H1 (cell line): ENCODE measurements at regions not wholly inside any gene's neighbourhood (a gene's known extent, or its start where the extent isn't known, plus 50 kb on each side); places are given as distances from the start of the nearest gene placed in this dataset.

Source experiments
- CTCF ChIA-PET: fragments of 300-600 bp; sonication (Branson Sonifier 250); formaldehyde crosslinking; loops from one replicate; lab custom pipeline; 2021; ENCODE audit not compliant: partially characterized antibody; lab: Charles Lee
- POLR2A ChIA-PET: fragments of 300-600 bp; sonication (Branson Sonifier 250); formaldehyde crosslinking; loops from one replicate; lab custom pipeline; 2021; ENCODE audit warnings: inconsistent platforms; ENCODE audit not compliant: partially characterized antibody; lab: Charles Lee
- DNase-seq, 2 experiments: peaks; one replicate each; pipeline versions ENCODE4 v3.0.0 to v3.0.0-alpha.2; 2010 to 2022; ENCODE audit warnings: low spot score in 2 of 2, low read depth in 1 of 2, mixed read lengths in 1 of 2
- FAIRE-seq: peaks from 2 replicates; lab custom pipeline; 2011; peaks lifted over from hg19 to GRCh38; lab: Jason Lieb, UNC
- H2AFZ ChIP-seq: 2 replicates; pipeline ENCODE4 v1.8.1; 2012; ENCODE audit warnings: low read length, inconsistent platforms
- H2AK5ac ChIP-seq: 2 replicates; pipeline ENCODE4 v1.6.1; 2013; ENCODE audit warnings: low read depth, low read length
- H2BK120ac ChIP-seq: replicated peaks from 2 replicates; pipeline ENCODE3; 2013; ENCODE audit warnings: low read depth, low read length, inconsistent platforms
- H2BK12ac ChIP-seq: 2 replicates; pipeline ENCODE4 v1.6.1; 2013; ENCODE audit warnings: low read depth, low read length
- H2BK15ac ChIP-seq: 2 replicates; pipeline ENCODE4 v1.6.1; 2013; ENCODE audit warnings: low read length
- H2BK20ac ChIP-seq: 2 replicates; pipeline ENCODE4 v1.6.1; 2013; ENCODE audit warnings: low read length
- H2BK5ac ChIP-seq: 2 replicates; pipeline ENCODE4 v1.6.1; 2013; ENCODE audit warnings: low read depth, low read length
- H3K14ac ChIP-seq: 2 replicates; pipeline ENCODE4 v1.6.1; 2013; ENCODE audit warnings: inconsistent platforms; ENCODE audit not compliant: insufficient read length
- H3K18ac ChIP-seq: 2 replicates; pipeline ENCODE4 v1.6.1; 2013; ENCODE audit warnings: low read length; ENCODE audit errors: extremely low read depth
- H3K23ac ChIP-seq: 2 replicates; pipeline ENCODE4 v1.6.1; 2013; ENCODE audit warnings: inconsistent platforms; ENCODE audit not compliant: insufficient read length
- H3K23me2 ChIP-seq: 2 replicates; pipeline ENCODE4 v1.6.1; 2013; ENCODE audit warnings: low read depth, low read length
- H3K27ac ChIP-seq: 2 replicates; pipeline ENCODE4 v1.6.1; 2011; ENCODE audit warnings: low read depth, low read length, inconsistent platforms
- H3K27me3 ChIP-seq, 4 experiments: replicated peaks in 1 of 4; 1 replicate in 1 of 4; 2 replicates in 3 of 4; pipeline versions ENCODE4 v1.6.1 to v1.8.1; 2011 to 2013; ENCODE audit warnings: low read length in 3 of 4, mild to moderate bottlenecking in 3 of 4, inconsistent platforms in 2 of 4, mixed read lengths in 2 of 4, moderate library complexity in 1 of 4; ENCODE audit not compliant: control insufficient read depth in 3 of 4, insufficient read depth in 3 of 4; ENCODE audit errors: extremely low read depth in 1 of 4
- H3K36me3 ChIP-seq, 4 experiments: 2 replicates each; pipeline versions ENCODE4 v1.6.1 to v1.8.1; 2011 to 2013; ENCODE audit warnings: mild to moderate bottlenecking in 4 of 4, low read length in 3 of 4, moderate library complexity in 2 of 4, control low read depth in 1 of 4, inconsistent platforms in 1 of 4; ENCODE audit not compliant: insufficient read depth in 4 of 4, control insufficient read depth in 2 of 4
- H3K4ac ChIP-seq: replicated peaks from 2 replicates; pipeline ENCODE3; 2013; ENCODE audit warnings: low read length, low read depth, mixed read lengths, inconsistent platforms; ENCODE audit not compliant: insufficient read length
- H3K4me1 ChIP-seq, 4 experiments: replicated peaks in 1 of 4; 1 replicate in 1 of 4; 2 replicates in 3 of 4; pipeline versions ENCODE4 v1.6.1 to v1.8.1; 2011 to 2013; ENCODE audit warnings: low read length in 3 of 4, inconsistent platforms in 2 of 4, mixed read lengths in 1 of 4; ENCODE audit not compliant: insufficient read depth in 4 of 4, control insufficient read depth in 3 of 4
- H3K4me2 ChIP-seq, 2 experiments: 2 replicates each; pipeline versions ENCODE4 v1.6.1 to v1.8.1; 2011 to 2013; ENCODE audit warnings: low read depth in 2 of 2, low read length in 2 of 2, control low read depth in 1 of 2, inconsistent platforms in 1 of 2, mild to moderate bottlenecking in 1 of 2; ENCODE audit not compliant: insufficient read depth in 1 of 2
- H3K4me3 ChIP-seq, 4 experiments: fragments of 200-600, 300-600 bp in 1 of 4; sonication (generic), shearing (Covaris generic), sonication (Bioruptor Twin) in 1 of 4; 2 replicates each; pipeline versions ENCODE4 v1.5.1 to v1.8.1; 2011 to 2016; ENCODE audit warnings: low read length in 4 of 4, low read depth in 3 of 4, control low read depth in 2 of 4, inconsistent platforms in 2 of 4, mild to moderate bottlenecking in 2 of 4, mixed read lengths in 1 of 4, moderate library complexity in 1 of 4; ENCODE audit not compliant: insufficient read depth in 2 of 4; ENCODE audit errors: extremely low read depth in 1 of 4
- H3K56ac ChIP-seq: replicated peaks from 2 replicates; pipeline ENCODE3; 2013; ENCODE audit warnings: low read depth, mild to moderate bottlenecking, mixed read lengths, low read length, inconsistent platforms; ENCODE audit not compliant: insufficient read length
- H3K79me1 ChIP-seq: 2 replicates; pipeline ENCODE4 v1.6.1; 2013; ENCODE audit warnings: low read depth, low read length, control low read depth
- H3K79me2 ChIP-seq, 2 experiments: 2 replicates each; pipeline versions ENCODE4 v1.6.1 to v1.8.1; 2012 to 2013; ENCODE audit warnings: low read length in 2 of 2, mild to moderate bottlenecking in 2 of 2, inconsistent platforms in 1 of 2; ENCODE audit not compliant: insufficient read depth in 2 of 2, control insufficient read depth in 1 of 2
- H3K9ac ChIP-seq, 4 experiments: replicated peaks in 1 of 4; 1 replicate in 1 of 4; 2 replicates in 3 of 4; pipeline versions ENCODE4 v1.6.1 to v1.8.1; 2011 to 2013; ENCODE audit warnings: low read depth in 3 of 4, low read length in 3 of 4, control low read depth in 2 of 4, mild to moderate bottlenecking in 2 of 4, moderate library complexity in 2 of 4, inconsistent platforms in 1 of 4; ENCODE audit errors: extremely low read depth in 1 of 4
- H3K9me3 ChIP-seq, 2 experiments: 2 replicates each; pipeline versions ENCODE4 v1.6.1 to v1.8.1; 2012 to 2013; ENCODE audit warnings: mild to moderate bottlenecking in 2 of 2, moderate library complexity in 2 of 2, control low read depth in 1 of 2, inconsistent platforms in 1 of 2, low read depth in 1 of 2, low read length in 1 of 2, mixed read lengths in 1 of 2; ENCODE audit not compliant: insufficient read depth in 2 of 2
- H4K20me1 ChIP-seq, 2 experiments: replicated peaks in 1 of 2; 2 replicates each; pipeline versions ENCODE3 to v1.8.1; 2011 to 2013; ENCODE audit warnings: inconsistent platforms in 2 of 2, low read length in 2 of 2, mild to moderate bottlenecking in 1 of 2; ENCODE audit not compliant: insufficient read depth in 2 of 2, control insufficient read depth in 1 of 2
- H4K5ac ChIP-seq: 2 replicates; pipeline ENCODE4 v1.6.1; 2013; ENCODE audit warnings: low read length, low read depth, mixed read lengths, inconsistent platforms; ENCODE audit not compliant: insufficient read length
- H4K8ac ChIP-seq: 2 replicates; pipeline ENCODE4 v1.8.0; 2013; ENCODE audit warnings: mild to moderate bottlenecking, moderate library complexity, low read length, inconsistent platforms; ENCODE audit not compliant: insufficient read depth; ENCODE audit errors: extremely low read depth
- H4K91ac ChIP-seq: replicated peaks from 2 replicates; pipeline ENCODE3; 2013; ENCODE audit warnings: low read length, mixed read lengths, inconsistent platforms; ENCODE audit not compliant: insufficient read length
- BACH1 ChIP-seq: IDR thresholded peaks from 2 replicates; pipeline ENCODE4 v1.6.1; 2012; ENCODE audit warnings: low read length, improper control_type of control experiment
- CHD1 ChIP-seq: IDR thresholded peaks from 2 replicates; pipeline ENCODE4 v1.6.1; 2012; ENCODE audit warnings: low read depth, low read length, improper control_type of control experiment
- CTBP2 ChIP-seq: IDR thresholded peaks from 2 replicates; pipeline ENCODE4 v1.7.0; 2011; ENCODE audit warnings: borderline replicate concordance, mild to moderate bottlenecking, moderate library complexity, mixed read lengths, low read length; ENCODE audit not compliant: insufficient read depth, insufficient read length
- EZH2 ChIP-seq: fragments of 200-600 bp; sonication (generic); IDR thresholded peaks from 2 replicates; pipeline ENCODE4 v1.7.1; 2012; ENCODE audit warnings: low read depth, mild to moderate bottlenecking, moderate library complexity, low read length, inconsistent platforms; ENCODE audit not compliant: severe bottlenecking
- FOSL1 ChIP-seq: IDR thresholded peaks from 2 replicates; pipeline ENCODE4 v1.6.1; 2011; ENCODE audit warnings: mild to moderate bottlenecking, low read depth, low read length, moderate library complexity; ENCODE audit not compliant: insufficient read depth
- GTF2F1 ChIP-seq: IDR thresholded peaks from 2 replicates; pipeline ENCODE4 v1.6.1; 2012; ENCODE audit warnings: low read depth, low read length, improper control_type of control experiment, borderline replicate concordance
- HDAC2 ChIP-seq, 2 experiments: fragments of 300-600 bp in 1 of 2; sonication (generic) in 1 of 2; IDR thresholded peaks; 2 replicates each; pipeline ENCODE4 v1.6.1; 2011 to 2012; ENCODE audit warnings: low read depth in 2 of 2, low read length in 2 of 2, mild to moderate bottlenecking in 2 of 2, moderate library complexity in 2 of 2, borderline replicate concordance in 1 of 2, inconsistent platforms in 1 of 2
- RBBP5 ChIP-seq: IDR thresholded peaks from 2 replicates; pipeline ENCODE4 v1.7.1; 2012; ENCODE audit warnings: low read depth, mild to moderate bottlenecking, inconsistent platforms, low read length, moderate library complexity, borderline replicate concordance
- SIRT6 ChIP-seq: IDR thresholded peaks from one replicate; pipeline ENCODE4 v1.7.1; 2012; ENCODE audit warnings: low read length, inconsistent platforms
- SUZ12 ChIP-seq: fragments of 200-600 bp; sonication (generic); IDR thresholded peaks from 2 replicates; pipeline ENCODE4 v1.6.1; 2012; ENCODE audit warnings: mild to moderate bottlenecking, inconsistent platforms, low read length, moderate library complexity, mixed read lengths
- WGBS, 2 experiments: shearing (Covaris generic) in 1 of 2; methylation state at CpG; one replicate each; pipeline versions ENCODE4 v1.1.6 to v1.1.7; 2013 to 2015; ENCODE audit warnings: low lambda C conversion rate in 2 of 2, mixed read lengths in 2 of 2, inconsistent platforms in 1 of 2, low coverage in 1 of 2, missing lambda C conversion rate in 1 of 2; ENCODE audit not compliant: insufficient replicate concordance in 2 of 2, insufficient coverage in 1 of 2, insufficient read length in 1 of 2; ENCODE audit errors: extremely low coverage in 1 of 2, missing lambda C conversion rate in 1 of 2; 5-methylcytosine and 5-hydroxymethylcytosine counted together
- TF ChIP-seq, protein P1 (sequence below): IDR thresholded peaks from 2 replicates; pipeline ENCODE4 v1.6.1; 2012; ENCODE audit warnings: low read length, inconsistent platforms

DNA sequence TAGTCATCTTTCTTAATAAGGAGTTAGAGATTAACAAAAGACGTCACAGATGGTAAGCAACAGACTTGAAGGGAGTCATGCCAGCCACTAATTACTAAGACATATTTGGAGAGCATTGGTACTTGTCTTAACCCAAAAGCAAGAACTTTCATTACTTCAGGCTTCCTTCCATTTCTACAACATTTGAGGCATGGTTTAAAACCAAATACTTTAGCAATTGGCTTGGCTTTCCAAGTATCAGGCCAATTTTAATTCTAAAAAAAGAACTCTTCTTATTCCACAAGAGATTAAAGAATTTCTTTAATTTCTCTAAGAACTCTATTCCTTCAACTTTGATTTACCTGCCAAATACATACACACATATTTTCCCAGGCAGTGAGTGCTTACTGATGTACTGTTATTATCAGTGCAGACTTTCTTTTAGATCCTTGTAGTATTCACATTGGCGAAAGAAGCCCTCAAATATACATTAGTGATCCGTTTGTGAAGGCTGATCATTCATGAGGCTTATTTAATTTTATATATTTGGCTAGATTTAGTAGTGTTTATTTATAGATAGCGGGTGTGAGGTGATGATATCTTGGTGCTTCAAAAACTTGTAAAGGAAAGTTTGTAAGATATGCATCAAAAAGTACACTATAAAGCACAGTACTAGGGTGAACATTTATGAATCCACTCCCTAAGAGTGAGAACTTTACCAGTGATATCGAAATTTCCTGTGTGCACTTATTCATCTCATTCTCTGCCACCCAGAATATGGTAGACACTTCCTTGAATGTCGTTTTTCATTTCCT lies 229.2 kb downstream of the MFSD1 start:
- no peak overlapping the region for H3K4me2 ChIP-seq
- no peak overlapping the region for H2BK15ac ChIP-seq
- H3K9ac ChIP-seq = no peak overlapping the region
- H3K18ac ChIP-seq = no peak overlapping the region
- H4K5ac ChIP-seq = no peak overlapping the region
- H2AFZ ChIP-seq = no peak overlapping the region
- no peak overlapping the region for H2AK5ac ChIP-seq
- no peak overlapping the region for H2BK120ac ChIP-seq
- no peaks in the 10 kb centered on the region for H3K36me3 ChIP-seq
- 91 to 100% methylated on average over 1 to 6 of the region's 6 CpGs for WGBS, 2 experiments
- CTCF ChIA-PET = no interaction called here
- H3K4me3 ChIP-seq = no peak overlapping the region
- no peak overlapping the region for H3K14ac ChIP-seq
- DNase-seq (no peak), FAIRE-seq (no peak)
- H3K4ac ChIP-seq = no peak overlapping the region
- H3K79me2 ChIP-seq = no peaks in the 10 kb centered on the region
- no peaks in the 10 kb centered on the region for H3K79me1 ChIP-seq
- H3K56ac ChIP-seq = no peak overlapping the region
- POLR2A ChIA-PET = no interaction called here
- no peak overlapping the region for H2BK20ac ChIP-seq
- no peak overlapping the region for H3K27ac ChIP-seq
- no peak overlapping the region for H4K91ac ChIP-seq
- no peaks in the 10 kb centered on the region for H4K20me1 ChIP-seq
- no peaks in the 10 kb centered on the region for H3K23me2 ChIP-seq
- H3K9me3 ChIP-seq = no peaks in the 10 kb centered on the region
- H2BK12ac ChIP-seq = no peak overlapping the region
- no peaks in the 10 kb centered on the region for H3K27me3 ChIP-seq
- no peak overlapping the region for H2BK5ac ChIP-seq
- H4K8ac ChIP-seq = no peak overlapping the region
- H3K4me1 ChIP-seq = no peaks in the 10 kb centered on the region
- no peak overlapping the region for H3K23ac ChIP-seq
- TF ChIP-seq HDAC2 (IDR thresholded peaks at IDR 0.05; ENCODE audit: borderline replicate concordance in 1 of 2, low read depth in 2 of 2, low read length in 2 of 2) (no peak), RBBP5 (no peak), SUZ12 (no peak), FOSL1 (no peak), CTBP2 (no peak), CHD1 (no peak), SIRT6 (no peak), BACH1 (no peak), GTF2F1 (no peak), EZH2 (no peak)
- TF ChIP-seq, protein P1, sequence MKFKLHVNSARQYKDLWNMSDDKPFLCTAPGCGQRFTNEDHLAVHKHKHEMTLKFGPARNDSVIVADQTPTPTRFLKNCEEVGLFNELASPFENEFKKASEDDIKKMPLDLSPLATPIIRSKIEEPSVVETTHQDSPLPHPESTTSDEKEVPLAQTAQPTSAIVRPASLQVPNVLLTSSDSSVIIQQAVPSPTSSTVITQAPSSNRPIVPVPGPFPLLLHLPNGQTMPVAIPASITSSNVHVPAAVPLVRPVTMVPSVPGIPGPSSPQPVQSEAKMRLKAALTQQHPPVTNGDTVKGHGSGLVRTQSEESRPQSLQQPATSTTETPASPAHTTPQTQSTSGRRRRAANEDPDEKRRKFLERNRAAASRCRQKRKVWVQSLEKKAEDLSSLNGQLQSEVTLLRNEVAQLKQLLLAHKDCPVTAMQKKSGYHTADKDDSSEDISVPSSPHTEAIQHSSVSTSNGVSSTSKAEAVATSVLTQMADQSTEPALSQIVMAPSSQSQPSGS = no peak
